Keratinocyte (primary cell): ENCODE measurements at regions not wholly inside any gene's neighbourhood (a gene's known extent, or its start where the extent isn't known, plus 50 kb on each side); places are given as distances from the start of the nearest gene placed in this dataset.

ENCODE experiments used
- CTCF ChIP-seq, 3 experiments: IDR thresholded peaks in 1 of 3; conservative IDR thresholded peaks in 1 of 3; optimal IDR thresholded peaks in 1 of 3; 2 replicates in 2 of 3; 3 replicates in 1 of 3; pipeline versions ENCODE3 to v1.5.1; 2011; ENCODE audit warnings: low read length in 3 of 3, mild to moderate bottlenecking in 3 of 3, moderate library complexity in 2 of 3, control low read depth in 1 of 3, inconsistent platforms in 1 of 3; ENCODE audit not compliant: insufficient read depth in 2 of 3; ENCODE audit errors: extremely low read depth in 1 of 3
- EZH2 ChIP-seq: IDR thresholded peaks from one replicate; pipeline ENCODE4 v1.6.1; 2012; ENCODE audit warnings: inconsistent platforms, mild to moderate bottlenecking, low read length, moderate library complexity

- TF ChIP-seq CTCF (optimal IDR thresholded peaks at IDR 0.05 in 1 of 3, IDR thresholded peaks at IDR 0.05 in 1 of 3, conservative IDR thresholded peaks at IDR 0.05 in 1 of 3; ENCODE audit: extremely low read depth in 1 of 3, insufficient read depth in 2 of 3, low read length in 3 of 3) (no peak), EZH2 (no peak)
Measured at GRCh38 chr2:120978359-120979050, 242.8 kb downstream of the GLI2 start.
